ENCODE measurements at regions not wholly inside any gene's neighbourhood (a gene's known extent, or its start where the extent isn't known, plus 50 kb on each side); places are given as distances from the start of the nearest gene placed in this dataset.
"Not testable (repeated sequence)": the region's sequence is repeated elsewhere in the genome, so short reads cannot be mapped to it uniquely, and the experiment has no call there.

DNA sequence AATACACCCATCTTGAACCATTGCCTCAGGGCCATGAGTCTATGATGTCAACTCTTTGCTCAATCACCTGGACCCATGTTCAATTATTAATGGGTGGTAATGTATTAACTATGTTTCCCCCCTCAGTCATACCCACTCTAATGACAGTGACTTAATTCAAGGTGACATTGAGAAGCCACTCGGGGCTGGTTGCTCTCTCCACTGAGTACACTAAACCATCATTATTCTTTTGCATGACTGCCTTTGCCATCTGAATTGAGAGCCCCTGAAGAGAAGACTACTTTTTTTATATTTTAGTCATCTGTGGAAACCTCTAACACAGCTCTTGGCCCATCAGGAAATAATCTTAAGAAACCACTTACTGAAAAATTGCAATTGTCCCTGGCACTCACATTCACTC, 139.2 kb upstream of the SOX21 start:
- no peaks in the 10 kb centered on the region for H3K9me3 Mint-ChIP-seq
- TF ChIP-seq CTCF (IDR thresholded peaks at IDR 0.05), result no peak
- intact Hi-C loops (cut with micrococcal nuclease), result no loop called here
- CTCF ChIA-PET, result no interaction called here
- no peak overlapping the region for H3K4me3 Mint-ChIP-seq
- no peak overlapping the region for H3K27ac Mint-ChIP-seq
- H3K36me3 Mint-ChIP-seq (ENCODE audit: low read depth), result no peaks in the 10 kb centered on the region
- no peak for DNase-seq
- POLR2A ChIA-PET, result no interaction called here
- no peak for ATAC-seq (ENCODE audit: low read depth)
- H3K4me1 Mint-ChIP-seq, result no peaks in the 10 kb centered on the region
- peaks cover 3% of the 10 kb centered on the region for H3K27me3 Mint-ChIP-seq

GRCh38 chr13:94849254-94849653, 136.9 kb upstream of the SOX21 start:
- ChIA-PET POLR2A (no interaction called here), CTCF (no interaction called here)
- Mint-ChIP-seq H3K4me1 (no peaks in the 10 kb centered on the region), H3K9me3 (no peaks in the 10 kb centered on the region), H3K36me3 (ENCODE audit: low read depth) (no peaks in the 10 kb centered on the region), H3K27ac (no peak overlapping the region), H3K27me3 (peaks cover 3% of the 10 kb centered on the region), H3K4me3 (no peak overlapping the region)
- no peak for TF ChIP-seq CTCF (IDR thresholded peaks at IDR 0.05)
- ATAC-seq (ENCODE audit: low read depth) (no peak), DNase-seq (no peak)
- intact Hi-C loops (cut with micrococcal nuclease), result no loop called here

GRCh38 chr13:94842901-94843300, 130.6 kb upstream of the SOX21 start:
- ChIA-PET CTCF (no interaction called here), POLR2A (no interaction called here)
- intact Hi-C loops (cut with micrococcal nuclease), result no loop called here
- H3K27ac Mint-ChIP-seq, result no peak overlapping the region
- ATAC-seq (ENCODE audit: low read depth) (no peak), DNase-seq (no peak)
- H3K9me3 Mint-ChIP-seq, result peaks cover 8% of the 10 kb centered on the region
- no peak for TF ChIP-seq CTCF (IDR thresholded peaks at IDR 0.05)
- no peaks in the 10 kb centered on the region for H3K27me3 Mint-ChIP-seq
- H3K36me3 Mint-ChIP-seq (ENCODE audit: low read depth), result no peaks in the 10 kb centered on the region
- no peak overlapping the region for H3K4me3 Mint-ChIP-seq
- no peaks in the 10 kb centered on the region for H3K4me1 Mint-ChIP-seq

GRCh38 chr13:94837056-94837455, 124.7 kb upstream of the SOX21 start:
- intact Hi-C loops (cut with micrococcal nuclease); CTCF ChIA-PET; H3K4me1 Mint-ChIP-seq; DNase-seq; H3K36me3 Mint-ChIP-seq (ENCODE audit: low read depth); POLR2A ChIA-PET; H3K4me3 Mint-ChIP-seq; ATAC-seq (ENCODE audit: low read depth); H3K27ac Mint-ChIP-seq; H3K27me3 Mint-ChIP-seq: not testable (repeated sequence)
- peaks cover 15% of the 10 kb centered on the region for H3K9me3 Mint-ChIP-seq

- CTCF ChIA-PET, result no interaction called here
- H3K36me3 Mint-ChIP-seq (ENCODE audit: low read depth), result no peaks in the 10 kb centered on the region
- H3K27me3 Mint-ChIP-seq, result no peaks in the 10 kb centered on the region
- no peak for TF ChIP-seq CTCF (IDR thresholded peaks at IDR 0.05)
- POLR2A ChIA-PET, result no interaction called here
- no peaks in the 10 kb centered on the region for H3K4me1 Mint-ChIP-seq
- intact Hi-C loops (cut with micrococcal nuclease), result no loop called here
- no peak overlapping the region for H3K4me3 Mint-ChIP-seq
- no peak for ATAC-seq (ENCODE audit: low read depth)
- H3K9me3 Mint-ChIP-seq, result peaks cover under 1% of the 10 kb centered on the region
- no peak overlapping the region for H3K27ac Mint-ChIP-seq
- no peak for DNase-seq
Measured at GRCh38 chr13:94829837-94830365, 117.6 kb upstream of the SOX21 start.

DNA sequence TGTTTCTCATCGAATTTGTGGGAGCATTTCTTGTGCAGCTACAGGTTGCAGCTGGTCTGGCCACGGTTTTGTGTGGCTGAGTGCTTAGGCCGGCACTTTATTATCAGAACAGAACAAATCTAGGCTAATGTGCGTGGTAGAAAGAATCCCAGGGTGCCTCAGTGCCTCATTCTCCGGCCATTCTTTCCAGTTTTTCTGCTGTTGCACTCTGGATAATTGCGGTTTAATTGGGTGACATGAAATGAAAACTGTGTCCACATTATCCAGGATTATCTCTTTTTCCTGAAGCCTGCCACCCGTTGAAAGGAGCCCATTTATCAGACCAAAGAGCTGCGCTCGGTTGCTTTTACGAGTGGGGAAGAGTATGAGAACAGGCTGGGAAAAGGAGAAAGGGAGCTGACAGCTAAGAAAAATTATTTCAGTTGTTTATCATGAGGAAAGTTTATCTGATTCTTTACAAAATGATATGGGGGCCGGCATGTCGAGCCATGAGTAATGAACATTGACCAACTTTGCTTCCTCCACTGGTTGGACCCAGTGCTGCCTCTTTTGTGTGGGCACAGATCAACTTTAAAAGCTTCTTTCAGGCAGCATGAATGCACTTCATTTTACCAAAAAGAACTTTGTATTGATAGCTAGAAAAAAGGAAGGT, 117.0 kb upstream of the SOX21 start:
- no peaks in the 10 kb centered on the region for H3K27me3 Mint-ChIP-seq
- no peaks in the 10 kb centered on the region for H3K36me3 Mint-ChIP-seq (ENCODE audit: low read depth)
- no peak for TF ChIP-seq CTCF (IDR thresholded peaks at IDR 0.05)
- ChIA-PET CTCF (no interaction called here), POLR2A (no interaction called here)
- no peaks in the 10 kb centered on the region for H3K4me1 Mint-ChIP-seq
- ATAC-seq (ENCODE audit: low read depth) (no peak), DNase-seq (no peak)
- H3K27ac Mint-ChIP-seq, result no peak overlapping the region
- H3K4me3 Mint-ChIP-seq, result no peak overlapping the region
- intact Hi-C loops (cut with micrococcal nuclease), result no loop called here
- H3K9me3 Mint-ChIP-seq, result no peaks in the 10 kb centered on the region

All from activated B cell treated with CpG ODN at 0.5 μM for 24 hours (primary cell).